ENCODE measurements at regions not wholly inside any gene's neighbourhood (a gene's known extent, or its start where the extent isn't known, plus 50 kb on each side); places are given as distances from the start of the nearest gene placed in this dataset.

DNA sequence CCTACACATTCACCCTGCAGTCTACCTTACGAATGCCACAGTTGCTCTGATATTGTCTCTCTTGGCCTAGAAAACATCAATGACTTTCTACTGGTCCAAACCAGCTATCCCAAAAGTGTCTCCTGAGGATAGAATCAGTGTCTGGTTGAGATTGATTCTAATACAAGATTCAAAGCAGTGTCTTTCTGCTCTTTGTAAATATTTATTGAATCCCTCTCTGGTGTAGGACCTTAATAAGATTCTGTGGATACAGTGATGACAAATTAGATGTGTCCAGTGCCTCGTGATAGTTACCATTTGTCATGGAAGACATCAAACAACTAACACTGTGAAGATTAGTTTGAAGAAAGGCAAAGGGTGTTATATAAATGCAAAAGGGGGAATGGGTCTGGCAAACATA, 380.7 kb upstream of the TRIB2 start:
- DNase-seq = no peak
- WGBS, 2 donors = 77 to 82% methylated on average over 2 of the region's 2 CpGs
- Histone ChIP-seq H3K4me3 (no peak overlapping the region), H3K36me3 (replicated peaks in 1 of 2; ENCODE audit: insufficient read depth in 1 of 2, low read depth in 2 of 2) (no peaks in the 10 kb centered on the region), H3K27ac (no peak overlapping the region), H3K9me3 (no peaks in the 10 kb centered on the region), H3K4me1 (no peaks in the 10 kb centered on the region), H3K27me3 (no peaks in the 10 kb centered on the region)
- intact Hi-C loops (cut with DNase I) = no loop called here
- no peak for ATAC-seq
- no peak for TF ChIP-seq POLR2A (IDR thresholded peaks at IDR 0.05)
- TF ChIP-seq, protein P1, sequence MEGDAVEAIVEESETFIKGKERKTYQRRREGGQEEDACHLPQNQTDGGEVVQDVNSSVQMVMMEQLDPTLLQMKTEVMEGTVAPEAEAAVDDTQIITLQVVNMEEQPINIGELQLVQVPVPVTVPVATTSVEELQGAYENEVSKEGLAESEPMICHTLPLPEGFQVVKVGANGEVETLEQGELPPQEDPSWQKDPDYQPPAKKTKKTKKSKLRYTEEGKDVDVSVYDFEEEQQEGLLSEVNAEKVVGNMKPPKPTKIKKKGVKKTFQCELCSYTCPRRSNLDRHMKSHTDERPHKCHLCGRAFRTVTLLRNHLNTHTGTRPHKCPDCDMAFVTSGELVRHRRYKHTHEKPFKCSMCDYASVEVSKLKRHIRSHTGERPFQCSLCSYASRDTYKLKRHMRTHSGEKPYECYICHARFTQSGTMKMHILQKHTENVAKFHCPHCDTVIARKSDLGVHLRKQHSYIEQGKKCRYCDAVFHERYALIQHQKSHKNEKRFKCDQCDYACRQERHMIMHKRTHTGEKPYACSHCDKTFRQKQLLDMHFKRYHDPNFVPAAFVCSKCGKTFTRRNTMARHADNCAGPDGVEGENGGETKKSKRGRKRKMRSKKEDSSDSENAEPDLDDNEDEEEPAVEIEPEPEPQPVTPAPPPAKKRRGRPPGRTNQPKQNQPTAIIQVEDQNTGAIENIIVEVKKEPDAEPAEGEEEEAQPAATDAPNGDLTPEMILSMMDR (IDR thresholded peaks at IDR 0.05) = no peak

DNA sequence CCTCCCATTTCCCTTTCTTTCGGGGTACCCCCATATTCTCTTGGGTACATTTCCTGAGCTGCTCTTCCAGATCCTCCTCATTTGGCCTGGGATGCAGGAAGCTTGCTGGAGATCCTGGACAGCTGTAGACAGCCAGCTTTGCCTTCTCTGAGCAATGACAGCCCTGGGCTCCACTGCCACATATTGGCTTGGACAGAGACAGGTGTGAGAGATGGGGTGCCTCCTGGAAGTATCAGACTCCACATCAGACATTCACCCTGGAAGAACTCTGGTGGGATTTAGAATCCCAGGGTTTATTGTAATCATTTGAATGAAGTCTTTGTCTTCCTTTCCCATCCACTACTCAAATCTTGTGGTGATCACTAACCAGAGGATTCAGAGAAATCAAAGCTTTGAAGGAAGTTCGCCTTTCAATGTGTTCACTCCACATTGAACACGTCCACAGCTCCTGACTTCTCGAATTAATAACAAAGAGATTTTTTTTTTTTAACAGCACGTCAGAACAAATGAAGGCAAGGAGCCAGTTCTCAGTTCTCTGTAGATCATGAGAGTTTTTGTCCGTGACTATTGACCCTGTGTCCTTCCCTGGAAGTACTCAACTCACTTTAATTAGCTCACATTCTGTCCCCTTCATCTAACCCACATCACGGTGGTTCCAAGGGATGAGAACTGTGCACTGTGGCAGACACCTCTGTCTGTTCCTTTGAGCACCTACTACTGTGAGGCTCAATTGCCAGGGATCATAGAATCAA, 377.6 kb upstream of the TRIB2 start:
- H3K27ac ChIP-seq = no peak overlapping the region
- H3K4me3 ChIP-seq = no peak overlapping the region
- ATAC-seq (no peak), DNase-seq (no peak)
- WGBS, 2 donors = 67 to 75% methylated on average over 7 of the region's 7 CpGs
- TF ChIP-seq POLR2A (IDR thresholded peaks at IDR 0.05) = no peak
- TF ChIP-seq, protein P1 (IDR thresholded peaks at IDR 0.05) = no peak
- no peaks in the 10 kb centered on the region for H3K9me3 ChIP-seq
- H3K36me3 ChIP-seq (replicated peaks in 1 of 2; ENCODE audit: insufficient read depth in 1 of 2, low read depth in 2 of 2) = no peaks in the 10 kb centered on the region
- H3K4me1 ChIP-seq = no peaks in the 10 kb centered on the region
- no peaks in the 10 kb centered on the region for H3K27me3 ChIP-seq
- intact Hi-C loops (cut with DNase I) = no loop called here

DNA sequence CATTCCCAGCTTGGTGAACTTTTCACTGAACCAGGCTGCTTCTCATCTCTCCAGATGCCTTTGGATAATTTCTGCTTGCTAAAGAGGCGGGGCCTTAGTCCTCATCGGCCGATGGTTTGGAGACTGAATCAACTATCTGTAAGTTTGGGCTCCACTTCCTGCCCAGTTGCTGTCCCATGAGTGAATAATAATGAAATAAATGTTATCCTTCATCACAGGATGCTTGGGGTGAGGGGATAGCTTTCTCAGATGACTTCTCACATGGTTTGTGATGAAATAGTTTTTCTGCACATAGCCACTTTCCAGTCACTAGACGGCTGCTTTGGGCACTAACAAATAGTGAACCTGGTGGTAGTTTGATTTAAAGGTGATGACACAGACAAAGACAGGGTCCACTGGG, 376.6 kb upstream of the TRIB2 start:
- H3K27me3 ChIP-seq = no peaks in the 10 kb centered on the region
- DNase-seq (no peak), ATAC-seq (no peak)
- no peak overlapping the region for H3K4me3 ChIP-seq
- 63 to 71% methylated on average over 4 of the region's 4 CpGs for WGBS, 2 donors
- H3K36me3 ChIP-seq (replicated peaks in 1 of 2; ENCODE audit: insufficient read depth in 1 of 2, low read depth in 2 of 2) = no peaks in the 10 kb centered on the region
- TF ChIP-seq POLR2A (IDR thresholded peaks at IDR 0.05) = no peak
- no peaks in the 10 kb centered on the region for H3K4me1 ChIP-seq
- intact Hi-C loops (cut with DNase I) = no loop called here
- H3K27ac ChIP-seq = no peak overlapping the region
- no peaks in the 10 kb centered on the region for H3K9me3 ChIP-seq

DNA sequence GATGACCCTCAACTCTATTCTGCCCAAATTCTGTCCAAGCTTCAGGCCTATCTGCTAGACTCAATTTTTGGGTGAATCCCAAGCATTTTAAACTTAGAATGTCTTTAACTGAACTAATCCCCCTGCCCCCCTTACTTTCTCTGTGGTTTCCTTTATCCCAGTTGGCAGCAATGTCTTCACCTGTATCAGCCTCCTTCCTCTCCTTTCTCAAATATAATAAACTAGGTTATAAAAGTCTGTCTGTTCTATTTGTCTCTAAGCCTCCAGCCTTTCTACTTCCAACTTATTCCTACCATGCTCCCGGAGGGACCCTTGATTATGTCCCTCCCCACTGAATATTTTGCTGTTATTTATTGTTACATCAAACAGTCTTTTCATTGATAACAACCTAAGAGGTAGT, 375.5 kb upstream of the TRIB2 start:
- DNase-seq = no peak
- Histone ChIP-seq H3K36me3 (replicated peaks in 1 of 2; ENCODE audit: insufficient read depth in 1 of 2, low read depth in 2 of 2) (no peaks in the 10 kb centered on the region), H3K4me3 (no peak overlapping the region), H3K27me3 (no peaks in the 10 kb centered on the region), H3K27ac (no peak overlapping the region), H3K9me3 (no peaks in the 10 kb centered on the region), H3K4me1 (no peaks in the 10 kb centered on the region)
- intact Hi-C loops (cut with DNase I) = no loop called here
- TF ChIP-seq, protein P1 (IDR thresholded peaks at IDR 0.05) = no peak
- TF ChIP-seq POLR2A (IDR thresholded peaks at IDR 0.05) = no peak
- 90 to 96% methylated on average over 1 of the region's 1 CpG for WGBS, 2 donors
- no peak for ATAC-seq

DNA sequence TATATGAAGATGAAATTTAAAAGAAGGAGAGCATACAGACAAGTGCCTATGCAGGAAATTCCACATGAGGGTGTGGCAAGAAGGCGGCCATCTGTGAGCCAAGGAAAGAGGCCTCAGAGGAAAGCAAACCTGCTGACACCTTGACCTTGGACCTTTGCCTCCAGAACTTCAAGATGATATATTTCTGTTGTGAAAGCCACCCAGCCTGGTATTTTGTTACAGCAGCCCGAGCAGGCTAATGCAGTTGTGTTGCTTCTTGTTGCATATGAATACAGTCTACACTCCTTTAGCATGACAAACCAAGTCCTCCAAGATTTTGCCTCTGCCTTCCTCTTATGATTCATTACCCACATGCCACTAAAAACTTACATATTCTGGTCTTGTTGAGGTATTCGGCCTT, 374.8 kb upstream of the TRIB2 start:
- intact Hi-C loops (cut with DNase I) = no loop called here
- Histone ChIP-seq H3K27me3 (no peaks in the 10 kb centered on the region), H3K27ac (no peak overlapping the region), H3K36me3 (replicated peaks in 1 of 2; ENCODE audit: insufficient read depth in 1 of 2, low read depth in 2 of 2) (no peaks in the 10 kb centered on the region), H3K9me3 (no peaks in the 10 kb centered on the region), H3K4me1 (no peaks in the 10 kb centered on the region), H3K4me3 (no peak overlapping the region)
- DNase-seq (no peak), ATAC-seq (no peak)
- 85 to 93% methylated on average over 3 of the region's 3 CpGs for WGBS, 2 donors
- TF ChIP-seq, protein P1 (IDR thresholded peaks at IDR 0.05) = no peak
- no peak for TF ChIP-seq POLR2A (IDR thresholded peaks at IDR 0.05)
